SK-N-SH treated with all-trans-retinoic acid at 6 μM for 48 hours (cell line): ENCODE measurements at regions not wholly inside any gene's neighbourhood (a gene's known extent, or its start where the extent isn't known, plus 50 kb on each side); places are given as distances from the start of the nearest gene placed in this dataset.

Source experiments
- ATAC-seq: fragments of 200-7000 bp; cut with Tn5 transposase; 3 replicates; pipeline ENCODE4 v1.9.1; 2020; ENCODE audit warnings: mild to moderate bottlenecking, moderate library complexity
- ARNTL ChIP-seq: fragments of 450-650 bp; formaldehyde crosslinking; IDR thresholded peaks from 2 replicates; pipeline ENCODE4 v1.5.0; 2020; ENCODE audit warnings: low read depth, mild to moderate bottlenecking, moderate library complexity, borderline replicate concordance
- BACH2 ChIP-seq: fragments of 250-450 bp; sonication (Bioruptor Pico); IDR thresholded peaks from 2 replicates; pipeline ENCODE4 v1.9.0; 2021; ENCODE audit warnings: mild to moderate bottlenecking, borderline replicate concordance
- CSDC2 ChIP-seq: fragments of 250-450 bp; sonication (Bioruptor Pico); IDR thresholded peaks from 2 replicates; pipeline ENCODE4 v1.5.0; 2020; ENCODE audit warnings: mild to moderate bottlenecking, moderate library complexity
- ESRRG ChIP-seq: fragments of 250-450 bp; sonication (Bioruptor Pico); IDR thresholded peaks from 2 replicates; pipeline ENCODE4 v1.6.1; 2021; ENCODE audit warnings: mild to moderate bottlenecking
- GLIS3 ChIP-seq: fragments of 250-450 bp; sonication (Bioruptor Pico); IDR thresholded peaks from 2 replicates; pipeline ENCODE4 v1.5.0; 2020; ENCODE audit warnings: mild to moderate bottlenecking, moderate library complexity
- ISL1 ChIP-seq: fragments of 250-450 bp; sonication (Bioruptor Pico); IDR thresholded peaks from 2 replicates; pipeline ENCODE4 v2.1.2; 2022; ENCODE audit warnings: mild to moderate bottlenecking, moderate library complexity
- OSR1 ChIP-seq: fragments of 250-450 bp; sonication (Bioruptor Pico); IDR thresholded peaks from 2 replicates; pipeline ENCODE4 v1.8.0; 2022; ENCODE audit warnings: moderate library complexity, mild to moderate bottlenecking, inconsistent platforms
- PPARA ChIP-seq: fragments of 250-450 bp; sonication (Bioruptor Pico); IDR thresholded peaks from 2 replicates; pipeline ENCODE4 v1.5.0; 2020; ENCODE audit warnings: mild to moderate bottlenecking, borderline replicate concordance
- RARB ChIP-seq: fragments of 250-450 bp; sonication (Bioruptor Pico); IDR thresholded peaks from 2 replicates; pipeline ENCODE4 v1.8.0; 2021; ENCODE audit warnings: mild to moderate bottlenecking, moderate library complexity
- SNAI2 ChIP-seq: fragments of 250-450 bp; sonication (Bioruptor Pico); IDR thresholded peaks from 2 replicates; pipeline ENCODE4 v1.5.0; 2020; ENCODE audit warnings: mild to moderate bottlenecking, moderate library complexity
- TCF4 ChIP-seq: fragments of 250-450 bp; sonication (Bioruptor Pico); IDR thresholded peaks from 2 replicates; pipeline ENCODE4 v1.8.0; 2021; ENCODE audit warnings: mild to moderate bottlenecking, moderate library complexity, borderline replicate concordance
- TOX ChIP-seq: fragments of 250-450 bp; sonication (Bioruptor Pico); IDR thresholded peaks from 2 replicates; pipeline ENCODE4 v1.8.0; 2021; ENCODE audit warnings: mild to moderate bottlenecking, moderate library complexity, borderline replicate concordance
- ZC3H10 ChIP-seq: fragments of 250-450 bp; sonication (Bioruptor Pico); IDR thresholded peaks from 2 replicates; pipeline ENCODE4 v1.5.1; 2021; ENCODE audit warnings: mild to moderate bottlenecking, moderate library complexity
- ZFP3 ChIP-seq: fragments of 250-450 bp; sonication (Bioruptor Pico); IDR thresholded peaks from 2 replicates; pipeline ENCODE4 v1.5.0; 2020; ENCODE audit warnings: mild to moderate bottlenecking, moderate library complexity
- ZFP30 ChIP-seq: fragments of 450-650 bp; formaldehyde crosslinking; IDR thresholded peaks from 2 replicates; pipeline ENCODE4 v1.5.0; 2022; ENCODE audit warnings: mild to moderate bottlenecking, moderate library complexity
- ZNF565 ChIP-seq: fragments of 450-650 bp; formaldehyde crosslinking; conservative IDR thresholded peaks from 2 replicates; pipeline ENCODE4 v1.5.0; 2020; ENCODE audit warnings: low read depth, mild to moderate bottlenecking, moderate library complexity
- ZNF70 ChIP-seq: fragments of 450-650 bp; formaldehyde crosslinking; IDR thresholded peaks from 2 replicates; pipeline ENCODE4 v1.5.0; 2020; ENCODE audit warnings: mild to moderate bottlenecking, moderate library complexity
- ZNF8 ChIP-seq: fragments of 450-650 bp; formaldehyde crosslinking; IDR thresholded peaks from 2 replicates; pipeline ENCODE4 v1.5.0; 2020; ENCODE audit warnings: mild to moderate bottlenecking, moderate library complexity
- TF ChIP-seq, protein P1 (sequence below): fragments of 250-450 bp; sonication (Bioruptor Pico); IDR thresholded peaks from 2 replicates; pipeline ENCODE4 v1.8.0; 2020; ENCODE audit warnings: mild to moderate bottlenecking, moderate library complexity, borderline replicate concordance
- TF ChIP-seq, protein P2 (sequence below): fragments of 250-450 bp; sonication (Bioruptor Pico); IDR thresholded peaks from 2 replicates; pipeline ENCODE4 v1.5.1; 2021; ENCODE audit warnings: mild to moderate bottlenecking, moderate library complexity
- TF ChIP-seq, protein P3 (sequence below): fragments of 250-450 bp; sonication (Bioruptor Pico); IDR thresholded peaks from 2 replicates; pipeline ENCODE4 v1.5.1; 2020; ENCODE audit warnings: low read depth, mild to moderate bottlenecking, moderate library complexity
- TF ChIP-seq, protein P4 (sequence below): fragments of 250-450 bp; sonication (Bioruptor Pico); IDR thresholded peaks from 2 replicates; pipeline ENCODE4 v1.5.0; 2020; ENCODE audit warnings: mild to moderate bottlenecking, moderate library complexity

DNA sequence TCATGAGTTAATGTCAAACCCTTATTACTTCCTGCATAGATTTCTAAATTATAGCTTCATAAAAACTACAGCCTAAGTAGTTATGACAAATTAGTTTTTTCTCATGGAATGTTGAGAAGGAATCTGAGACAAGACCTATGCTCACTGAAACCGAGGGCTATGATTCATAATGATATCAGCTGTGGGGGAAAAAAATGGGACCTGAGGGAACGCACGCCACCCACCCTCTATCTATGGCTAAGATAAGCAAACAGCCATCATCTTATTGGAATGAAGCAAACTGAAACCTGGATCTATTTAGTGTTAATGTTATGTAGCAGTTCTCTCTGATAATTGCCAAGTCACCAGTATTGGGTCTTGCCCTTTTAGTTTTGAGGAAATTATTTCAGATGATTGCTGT, 906.9 kb upstream of the RAG2 start:
- ATAC-seq, result peak; percentile 77
- peak; percentile 68 for TF ChIP-seq ISL1 (CRISPR knock-in tag)
- TF ChIP-seq, protein P1, sequence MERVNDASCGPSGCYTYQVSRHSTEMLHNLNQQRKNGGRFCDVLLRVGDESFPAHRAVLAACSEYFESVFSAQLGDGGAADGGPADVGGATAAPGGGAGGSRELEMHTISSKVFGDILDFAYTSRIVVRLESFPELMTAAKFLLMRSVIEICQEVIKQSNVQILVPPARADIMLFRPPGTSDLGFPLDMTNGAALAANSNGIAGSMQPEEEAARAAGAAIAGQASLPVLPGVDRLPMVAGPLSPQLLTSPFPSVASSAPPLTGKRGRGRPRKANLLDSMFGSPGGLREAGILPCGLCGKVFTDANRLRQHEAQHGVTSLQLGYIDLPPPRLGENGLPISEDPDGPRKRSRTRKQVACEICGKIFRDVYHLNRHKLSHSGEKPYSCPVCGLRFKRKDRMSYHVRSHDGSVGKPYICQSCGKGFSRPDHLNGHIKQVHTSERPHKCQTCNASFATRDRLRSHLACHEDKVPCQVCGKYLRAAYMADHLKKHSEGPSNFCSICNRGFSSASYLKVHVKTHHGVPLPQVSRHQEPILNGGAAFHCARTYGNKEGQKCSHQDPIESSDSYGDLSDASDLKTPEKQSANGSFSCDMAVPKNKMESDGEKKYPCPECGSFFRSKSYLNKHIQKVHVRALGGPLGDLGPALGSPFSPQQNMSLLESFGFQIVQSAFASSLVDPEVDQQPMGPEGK (CRISPR knock-in tag), result peak; percentile 43; the same call in 1 of the 2 replicates
- TF ChIP-seq ZC3H10 (CRISPR knock-in tag), result no peak

DNA sequence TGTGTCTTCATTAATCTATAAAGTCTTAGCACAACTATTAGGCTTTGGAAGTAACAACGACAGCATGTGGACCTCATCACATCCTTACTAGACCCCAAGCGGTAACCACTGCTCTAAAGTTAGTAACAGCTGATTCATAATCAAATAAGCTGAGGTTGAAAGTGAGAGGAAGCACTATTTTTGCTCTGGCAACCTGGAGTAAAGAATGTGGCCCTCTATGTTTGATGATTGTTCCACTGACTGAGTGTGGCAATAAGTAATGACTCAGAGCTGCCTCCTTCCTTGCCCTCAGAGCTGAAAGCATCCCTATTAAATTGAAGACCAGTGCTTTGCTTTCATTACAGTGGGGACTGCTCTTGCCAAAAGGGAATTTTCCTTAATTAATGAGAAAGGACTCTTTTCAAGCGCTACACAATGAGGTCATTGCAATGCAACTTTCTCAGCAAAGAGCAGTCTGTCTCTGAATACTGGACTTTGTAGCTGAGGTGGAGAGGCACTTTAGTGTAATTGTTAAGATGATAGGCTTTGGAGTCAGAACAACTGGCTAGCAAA, 906.1 kb upstream of the RAG2 start:
- TF ChIP-seq, protein P1 (CRISPR knock-in tag), result peak; percentile 80; the same call in 1 of the 2 replicates
- no peak for TF ChIP-seq ZNF70 (CRISPR knock-in tag)
- no peak for TF ChIP-seq GLIS3 (CRISPR knock-in tag)
- TF ChIP-seq ZC3H10 (CRISPR knock-in tag), result no peak
- TF ChIP-seq, protein P2, sequence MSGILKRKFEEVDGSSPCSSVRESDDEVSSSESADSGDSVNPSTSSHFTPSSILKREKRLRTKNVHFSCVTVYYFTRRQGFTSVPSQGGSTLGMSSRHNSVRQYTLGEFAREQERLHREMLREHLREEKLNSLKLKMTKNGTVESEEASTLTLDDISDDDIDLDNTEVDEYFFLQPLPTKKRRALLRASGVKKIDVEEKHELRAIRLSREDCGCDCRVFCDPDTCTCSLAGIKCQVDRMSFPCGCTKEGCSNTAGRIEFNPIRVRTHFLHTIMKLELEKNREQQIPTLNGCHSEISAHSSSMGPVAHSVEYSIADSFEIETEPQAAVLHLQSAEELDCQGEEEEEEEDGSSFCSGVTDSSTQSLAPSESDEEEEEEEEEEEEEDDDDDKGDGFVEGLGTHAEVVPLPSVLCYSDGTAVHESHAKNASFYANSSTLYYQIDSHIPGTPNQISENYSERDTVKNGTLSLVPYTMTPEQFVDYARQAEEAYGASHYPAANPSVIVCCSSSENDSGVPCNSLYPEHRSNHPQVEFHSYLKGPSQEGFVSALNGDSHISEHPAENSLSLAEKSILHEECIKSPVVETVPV (CRISPR knock-in tag), result no peak
- peak; percentile 40; the same call in 1 of the 2 replicates for TF ChIP-seq ZFP3 (CRISPR knock-in tag)
- TF ChIP-seq RARB (CRISPR knock-in tag), result no peak
- no peak for TF ChIP-seq TOX (CRISPR knock-in tag)
- peak; percentile 59 for TF ChIP-seq ISL1 (CRISPR knock-in tag)
- no peak for TF ChIP-seq ESRRG (CRISPR knock-in tag)
- TF ChIP-seq, protein P3, sequence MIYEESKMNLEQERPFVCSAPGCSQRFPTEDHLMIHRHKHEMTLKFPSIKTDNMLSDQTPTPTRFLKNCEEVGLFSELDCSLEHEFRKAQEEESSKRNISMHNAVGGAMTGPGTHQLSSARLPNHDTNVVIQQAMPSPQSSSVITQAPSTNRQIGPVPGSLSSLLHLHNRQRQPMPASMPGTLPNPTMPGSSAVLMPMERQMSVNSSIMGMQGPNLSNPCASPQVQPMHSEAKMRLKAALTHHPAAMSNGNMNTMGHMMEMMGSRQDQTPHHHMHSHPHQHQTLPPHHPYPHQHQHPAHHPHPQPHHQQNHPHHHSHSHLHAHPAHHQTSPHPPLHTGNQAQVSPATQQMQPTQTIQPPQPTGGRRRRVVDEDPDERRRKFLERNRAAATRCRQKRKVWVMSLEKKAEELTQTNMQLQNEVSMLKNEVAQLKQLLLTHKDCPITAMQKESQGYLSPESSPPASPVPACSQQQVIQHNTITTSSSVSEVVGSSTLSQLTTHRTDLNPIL (CRISPR knock-in tag), result peak; percentile 68
- TF ChIP-seq TCF4 (CRISPR knock-in tag), result no peak
- no peak for TF ChIP-seq BACH2 (CRISPR knock-in tag)
- no peak for TF ChIP-seq ZNF565
- no peak for TF ChIP-seq OSR1
- TF ChIP-seq, protein P4, sequence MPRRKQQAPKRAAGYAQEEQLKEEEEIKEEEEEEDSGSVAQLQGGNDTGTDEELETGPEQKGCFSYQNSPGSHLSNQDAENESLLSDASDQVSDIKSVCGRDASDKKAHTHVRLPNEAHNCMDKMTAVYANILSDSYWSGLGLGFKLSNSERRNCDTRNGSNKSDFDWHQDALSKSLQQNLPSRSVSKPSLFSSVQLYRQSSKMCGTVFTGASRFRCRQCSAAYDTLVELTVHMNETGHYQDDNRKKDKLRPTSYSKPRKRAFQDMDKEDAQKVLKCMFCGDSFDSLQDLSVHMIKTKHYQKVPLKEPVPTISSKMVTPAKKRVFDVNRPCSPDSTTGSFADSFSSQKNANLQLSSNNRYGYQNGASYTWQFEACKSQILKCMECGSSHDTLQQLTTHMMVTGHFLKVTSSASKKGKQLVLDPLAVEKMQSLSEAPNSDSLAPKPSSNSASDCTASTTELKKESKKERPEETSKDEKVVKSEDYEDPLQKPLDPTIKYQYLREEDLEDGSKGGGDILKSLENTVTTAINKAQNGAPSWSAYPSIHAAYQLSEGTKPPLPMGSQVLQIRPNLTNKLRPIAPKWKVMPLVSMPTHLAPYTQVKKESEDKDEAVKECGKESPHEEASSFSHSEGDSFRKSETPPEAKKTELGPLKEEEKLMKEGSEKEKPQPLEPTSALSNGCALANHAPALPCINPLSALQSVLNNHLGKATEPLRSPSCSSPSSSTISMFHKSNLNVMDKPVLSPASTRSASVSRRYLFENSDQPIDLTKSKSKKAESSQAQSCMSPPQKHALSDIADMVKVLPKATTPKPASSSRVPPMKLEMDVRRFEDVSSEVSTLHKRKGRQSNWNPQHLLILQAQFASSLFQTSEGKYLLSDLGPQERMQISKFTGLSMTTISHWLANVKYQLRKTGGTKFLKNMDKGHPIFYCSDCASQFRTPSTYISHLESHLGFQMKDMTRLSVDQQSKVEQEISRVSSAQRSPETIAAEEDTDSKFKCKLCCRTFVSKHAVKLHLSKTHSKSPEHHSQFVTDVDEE (CRISPR knock-in tag), result no peak
- TF ChIP-seq ZNF8 (CRISPR knock-in tag), result no peak
- peak; percentile 87 for ATAC-seq

DNA sequence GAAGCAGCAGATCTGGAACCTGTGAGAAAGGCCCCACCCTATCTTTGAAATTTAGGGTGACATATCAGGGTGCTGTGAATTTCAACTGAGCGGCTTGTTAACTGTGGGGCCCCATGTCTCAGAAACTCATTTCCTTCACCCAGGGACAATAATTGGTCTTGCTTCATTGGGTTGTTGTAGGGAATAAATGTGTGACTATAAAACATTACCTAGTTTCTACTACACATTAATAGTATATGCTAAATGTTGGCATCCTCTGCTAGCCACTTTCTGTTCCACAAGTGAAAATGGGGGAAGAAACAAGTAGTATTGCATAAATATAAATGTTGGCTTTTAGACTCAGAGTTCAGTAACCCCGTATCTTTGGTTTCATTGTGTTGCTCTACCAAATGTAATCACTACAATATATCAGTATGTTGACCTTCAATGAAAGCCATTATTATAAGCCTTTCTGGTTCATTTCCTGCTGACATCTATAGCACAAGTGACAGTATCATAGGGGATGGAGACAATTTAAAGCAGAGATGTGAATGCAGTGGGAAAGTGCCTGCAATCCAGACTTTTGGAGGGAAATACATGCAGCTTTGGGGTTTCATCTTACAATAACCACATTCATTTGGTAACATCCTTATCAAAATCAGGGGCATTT, 905.5 kb upstream of the RAG2 start:
- peak; percentile 28; the same call in 1 of the 3 replicates for ATAC-seq
- no peak for TF ChIP-seq OSR1
- TF ChIP-seq SNAI2, result no peak
- no peak for TF ChIP-seq ZNF70 (CRISPR knock-in tag)
- no peak for TF ChIP-seq ZFP30 (CRISPR knock-in tag)
- no peak for TF ChIP-seq ZFP3 (CRISPR knock-in tag)
- TF ChIP-seq BACH2 (CRISPR knock-in tag), result no peak
- TF ChIP-seq CSDC2 (CRISPR knock-in tag), result no peak
- TF ChIP-seq ISL1 (CRISPR knock-in tag), result no peak
- no peak for TF ChIP-seq ZNF8 (CRISPR knock-in tag)
- TF ChIP-seq PPARA (CRISPR knock-in tag), result no peak
- TF ChIP-seq RARB (CRISPR knock-in tag), result no peak
- TF ChIP-seq, protein P2 (CRISPR knock-in tag), result no peak
- no peak for TF ChIP-seq ARNTL (CRISPR knock-in tag)
- TF ChIP-seq TOX (CRISPR knock-in tag), result no peak
